ENCODE measurements at regions not wholly inside any gene's neighbourhood (a gene's known extent, or its start where the extent isn't known, plus 50 kb on each side); places are given as distances from the start of the nearest gene placed in this dataset.

- no peak overlapping the region for H3K4me3 ChIP-seq
- H3K27ac ChIP-seq, result no peak overlapping the region
- peaks cover 0 to 2% of the 10 kb centered on the region in 2 donors for H3K9me3 ChIP-seq
- DNase-seq, result no peak
- intact Hi-C loops (cut with DNase I), result no loop called here
- TF ChIP-seq CTCF (IDR thresholded peaks at IDR 0.05), result no peak
- no peak for ATAC-seq
- no peaks in the 10 kb centered on the region for H3K36me3 ChIP-seq
- no peaks in the 10 kb centered on the region for H3K27me3 ChIP-seq
- no peaks in the 10 kb centered on the region for H3K4me1 ChIP-seq
Observed at GRCh38 chr5:175027390-175027789, 303.0 kb downstream of the MSX2 start.

GRCh38 chr5:175025077-175025476 lies 300.7 kb downstream of the MSX2 start:
- H3K36me3 ChIP-seq, result no peaks in the 10 kb centered on the region
- no peak for TF ChIP-seq CTCF (IDR thresholded peaks at IDR 0.05)
- H3K4me1 ChIP-seq, result no peaks in the 10 kb centered on the region
- no peak overlapping the region for H3K27ac ChIP-seq
- H3K4me3 ChIP-seq, result no peak overlapping the region
- no peaks in the 10 kb centered on the region for H3K27me3 ChIP-seq
- DNase-seq (no peak), ATAC-seq (no peak)
- H3K9me3 ChIP-seq, result peaks cover 0 to 2% of the 10 kb centered on the region in 2 donors
- intact Hi-C loops (cut with DNase I), result no loop called here

- intact Hi-C loops (cut with DNase I), result no loop called here
- no peak for TF ChIP-seq CTCF (IDR thresholded peaks at IDR 0.05)
- H3K27ac ChIP-seq, result no peak overlapping the region
- ATAC-seq, result peak; percentile 52
- peaks cover 0 to 2% of the 10 kb centered on the region in 2 donors for H3K9me3 ChIP-seq
- DNase-seq, result peak in 2 of 4 donors; percentile 53 to 69
- H3K4me3 ChIP-seq, result no peak overlapping the region
- H3K4me1 ChIP-seq, result no peaks in the 10 kb centered on the region
- H3K27me3 ChIP-seq, result no peaks in the 10 kb centered on the region
- H3K36me3 ChIP-seq, result no peaks in the 10 kb centered on the region
Observed at GRCh38 chr5:175021841-175022625, 297.7 kb downstream of the MSX2 start.

GRCh38 chr5:175021321-175021720 lies 296.9 kb downstream of the MSX2 start:
- intact Hi-C loops (cut with DNase I), result no loop called here
- ATAC-seq (no peak), DNase-seq (peak in 1 of 4 donors; percentile 10)
- no peaks in the 10 kb centered on the region for H3K27me3 ChIP-seq
- TF ChIP-seq CTCF (IDR thresholded peaks at IDR 0.05), result no peak
- H3K36me3 ChIP-seq, result no peaks in the 10 kb centered on the region
- no peak overlapping the region for H3K27ac ChIP-seq
- H3K4me3 ChIP-seq, result no peak overlapping the region
- H3K9me3 ChIP-seq, result peaks cover 0 to 2% of the 10 kb centered on the region in 2 donors
- no peaks in the 10 kb centered on the region for H3K4me1 ChIP-seq

- no peaks in the 10 kb centered on the region for H3K9me3 ChIP-seq
- DNase-seq, result peak in 2 of 4 donors; percentile 37 to 68
- no peak for ATAC-seq
Observed at GRCh38 chr5:175015028-175015685, 290.8 kb downstream of the MSX2 start.

More at GRCh38 chr5:175015028-175015685, 290.8 kb downstream of the MSX2 start:
- no peaks in the 10 kb centered on the region for H3K36me3 ChIP-seq
- no peaks in the 10 kb centered on the region for H3K27me3 ChIP-seq
- H3K27ac ChIP-seq, result no peak overlapping the region
- no peaks in the 10 kb centered on the region for H3K4me1 ChIP-seq
- no peak overlapping the region for H3K4me3 ChIP-seq
- intact Hi-C loops (cut with DNase I), result no loop called here
- no peak for TF ChIP-seq CTCF (IDR thresholded peaks at IDR 0.05)
